Activated CD4-positive, alpha-beta T cell treated with anti-CD3 and anti-CD28 coated beads, Interleukin-2, amount 10 ng/mL, durations not matched to agents 24 days and 14 days (primary cell): ENCODE measurements at regions not wholly inside any gene's neighbourhood (a gene's known extent, or its start where the extent isn't known, plus 50 kb on each side); places are given as distances from the start of the nearest gene placed in this dataset.

Experiments
- DNase-seq: peaks from one replicate; pipeline ENCODE4 v3.0.0; 2022
- H3K27ac Mint-ChIP-seq: one replicate; pipeline ENCODE4 v1.8.0; 2022; ENCODE audit warnings: mild to moderate bottlenecking, mixed read lengths
- H3K27me3 Mint-ChIP-seq: one replicate; pipeline ENCODE4 v1.8.0; 2022; ENCODE audit warnings: mixed read lengths
- H3K36me3 Mint-ChIP-seq: one replicate; pipeline ENCODE4 v1.8.0; 2022; ENCODE audit warnings: low read depth, mild to moderate bottlenecking, mixed read lengths
- H3K4me1 Mint-ChIP-seq: one replicate; pipeline ENCODE4 v1.8.0; 2021; ENCODE audit warnings: mixed read lengths
- H3K4me3 Mint-ChIP-seq: one replicate; pipeline ENCODE4 v1.8.0; 2022; ENCODE audit warnings: mild to moderate bottlenecking, moderate library complexity, mixed read lengths
- H3K9me3 Mint-ChIP-seq: one replicate; pipeline ENCODE4 v1.8.0; 2021; ENCODE audit warnings: mixed read lengths
- intact Hi-C: fragments of 100-400 bp; cut with micrococcal nuclease; formaldehyde crosslinking; loops from one replicate; pipeline ENCODE4 v1.15.1; 2023

DNA sequence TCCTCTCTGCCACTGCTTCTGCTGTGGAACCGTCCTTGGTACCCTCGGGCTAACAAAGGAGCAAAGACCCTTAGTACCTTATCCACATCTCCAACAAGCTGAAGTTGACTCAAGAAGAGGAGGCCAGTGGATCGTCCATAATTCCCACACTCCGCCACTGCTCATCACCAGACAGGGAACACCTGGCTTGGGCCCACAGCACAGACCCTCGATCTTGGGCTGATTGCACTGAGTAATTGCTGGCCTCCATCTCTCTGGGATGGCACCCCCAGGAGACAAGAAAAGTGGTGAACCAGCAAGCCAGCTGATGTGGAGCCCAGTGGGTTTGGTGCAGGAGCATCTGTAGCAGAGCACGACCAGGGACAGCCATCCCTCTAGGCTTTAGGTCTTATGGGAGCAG, 109.4 kb upstream of the GRIK2 start:
- no peaks in the 10 kb centered on the region for H3K9me3 Mint-ChIP-seq
- no peaks in the 10 kb centered on the region for H3K36me3 Mint-ChIP-seq
- no peak overlapping the region for H3K27ac Mint-ChIP-seq
- intact Hi-C loops, result no loop called here
- DNase-seq, result no peak
- H3K27me3 Mint-ChIP-seq, result no peaks in the 10 kb centered on the region
- no peaks in the 10 kb centered on the region for H3K4me1 Mint-ChIP-seq
- H3K4me3 Mint-ChIP-seq, result no peak overlapping the region

GRCh38 chr6:101286146-101286545, 107.4 kb upstream of the GRIK2 start:
- no peaks in the 10 kb centered on the region for H3K36me3 Mint-ChIP-seq
- no peak overlapping the region for H3K4me3 Mint-ChIP-seq
- no peaks in the 10 kb centered on the region for H3K27me3 Mint-ChIP-seq
- DNase-seq, result no peak
- no peaks in the 10 kb centered on the region for H3K4me1 Mint-ChIP-seq
- peaks cover 3% of the 10 kb centered on the region for H3K9me3 Mint-ChIP-seq
- no peak overlapping the region for H3K27ac Mint-ChIP-seq
- intact Hi-C loops, result no loop called here

DNA sequence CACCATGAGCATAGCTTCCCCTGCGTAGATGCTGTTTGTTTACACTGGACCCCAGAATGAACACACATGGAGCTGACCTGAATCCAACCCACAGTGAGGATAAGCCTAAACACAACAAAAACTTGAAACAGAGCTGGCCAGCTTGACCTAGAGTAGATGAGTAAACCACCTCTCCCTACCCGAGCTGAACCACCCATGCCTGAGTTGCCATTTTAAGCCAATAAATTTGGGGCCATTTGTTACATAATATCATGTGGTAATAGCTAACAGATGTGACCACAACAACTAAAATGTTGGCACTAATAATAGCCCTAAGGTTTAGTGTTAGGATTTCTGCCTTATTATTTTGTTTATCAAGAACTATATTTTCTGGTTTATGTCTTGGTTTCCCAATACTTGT, 103.2 kb upstream of the GRIK2 start:
- peaks cover 7% of the 10 kb centered on the region for H3K9me3 Mint-ChIP-seq
- no peaks in the 10 kb centered on the region for H3K27me3 Mint-ChIP-seq
- no peak for DNase-seq
- no peaks in the 10 kb centered on the region for H3K4me1 Mint-ChIP-seq
- H3K4me3 Mint-ChIP-seq, result no peak overlapping the region
- no peaks in the 10 kb centered on the region for H3K36me3 Mint-ChIP-seq
- H3K27ac Mint-ChIP-seq, result no peak overlapping the region
- intact Hi-C loops, result no loop called here

DNA sequence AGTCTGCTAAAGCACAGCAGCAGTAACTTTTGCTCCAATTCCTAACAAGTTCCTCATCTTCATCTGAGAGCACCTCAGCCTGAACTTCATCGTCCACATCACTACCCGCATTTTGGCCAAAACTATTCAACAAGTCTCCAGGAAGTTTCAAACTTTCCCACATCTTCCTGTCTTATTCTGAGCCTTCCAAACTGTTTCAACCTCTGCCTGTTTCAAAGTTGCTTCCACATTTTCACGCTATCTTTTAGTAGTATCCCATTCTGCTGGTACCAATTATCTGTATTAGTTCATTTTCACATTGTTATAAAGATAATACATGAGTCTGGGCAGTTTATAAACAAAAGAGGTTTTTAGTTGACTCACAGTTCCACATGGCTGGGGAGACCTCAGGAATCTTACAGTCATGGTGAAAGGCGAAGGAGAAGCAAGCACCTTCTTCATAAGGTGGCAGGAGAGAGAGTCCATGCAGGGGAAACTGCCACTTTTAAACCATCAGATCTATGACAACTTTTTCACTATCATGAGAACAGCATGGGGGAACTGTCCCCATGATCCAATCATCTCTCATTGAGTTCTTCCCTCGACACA, 99.4 kb upstream of the GRIK2 start:
- intact Hi-C loops, result no loop called here
- no peak overlapping the region for H3K27ac Mint-ChIP-seq
- no peak overlapping the region for H3K4me3 Mint-ChIP-seq
- no peaks in the 10 kb centered on the region for H3K4me1 Mint-ChIP-seq
- DNase-seq, result no peak
- no peaks in the 10 kb centered on the region for H3K36me3 Mint-ChIP-seq
- H3K9me3 Mint-ChIP-seq, result peaks cover 7% of the 10 kb centered on the region
- H3K27me3 Mint-ChIP-seq, result no peaks in the 10 kb centered on the region

DNA sequence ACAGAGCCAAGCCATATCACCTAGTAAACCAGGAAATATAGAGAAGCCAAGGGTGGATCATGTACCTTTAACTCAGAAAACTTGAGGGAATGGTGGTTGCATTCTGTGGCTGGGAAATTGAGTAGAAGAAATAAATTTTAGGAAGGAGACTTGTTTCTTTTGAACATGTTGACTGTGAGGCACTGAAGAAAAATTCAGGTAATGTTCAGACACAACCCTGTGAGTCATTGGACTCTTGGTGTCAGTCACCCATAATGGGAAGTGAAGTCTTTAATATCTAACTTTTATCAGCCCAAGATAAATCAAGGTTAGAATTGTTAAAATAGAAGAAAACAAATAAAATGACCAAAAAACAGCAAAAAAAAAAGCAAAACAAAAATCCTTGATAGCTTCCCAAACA, 98.8 kb upstream of the GRIK2 start:
- Mint-ChIP-seq H3K4me1 (no peaks in the 10 kb centered on the region), H3K36me3 (no peaks in the 10 kb centered on the region), H3K27me3 (no peaks in the 10 kb centered on the region), H3K9me3 (peaks cover 7% of the 10 kb centered on the region), H3K4me3 (no peak overlapping the region), H3K27ac (no peak overlapping the region)
- DNase-seq, result no peak
- intact Hi-C loops, result no loop called here

GRCh38 chr6:101296169-101296960, 97.1 kb upstream of the GRIK2 start:
- no peak overlapping the region for H3K4me3 Mint-ChIP-seq
- intact Hi-C loops, result no loop called here
- H3K27me3 Mint-ChIP-seq, result no peaks in the 10 kb centered on the region
- no peak overlapping the region for H3K27ac Mint-ChIP-seq
- no peaks in the 10 kb centered on the region for H3K4me1 Mint-ChIP-seq
- no peaks in the 10 kb centered on the region for H3K36me3 Mint-ChIP-seq
- H3K9me3 Mint-ChIP-seq, result peaks cover 10% of the 10 kb centered on the region
- no peak for DNase-seq

- intact Hi-C loops, result no loop called here
- no peak overlapping the region for H3K27ac Mint-ChIP-seq
- no peaks in the 10 kb centered on the region for H3K36me3 Mint-ChIP-seq
- DNase-seq, result no peak
- peaks cover 9% of the 10 kb centered on the region for H3K9me3 Mint-ChIP-seq
- no peak overlapping the region for H3K4me3 Mint-ChIP-seq
- H3K4me1 Mint-ChIP-seq, result peaks cover 3% of the 10 kb centered on the region
- H3K27me3 Mint-ChIP-seq, result no peaks in the 10 kb centered on the region
These were observed 90.9 kb upstream of the GRIK2 start for GRCh38 chr6:101302593-101302992.

GRCh38 chr6:101303495-101303894, 90.0 kb upstream of the GRIK2 start:
- Mint-ChIP-seq H3K4me3 (no peak overlapping the region), H3K27me3 (no peaks in the 10 kb centered on the region), H3K27ac (no peak overlapping the region), H3K4me1 (peaks cover 3% of the 10 kb centered on the region), H3K36me3 (no peaks in the 10 kb centered on the region), H3K9me3 (peaks cover 9% of the 10 kb centered on the region)
- intact Hi-C loops, result no loop called here
- no peak for DNase-seq

GRCh38 chr6:101312652-101313051, 80.9 kb upstream of the GRIK2 start:
- H3K27me3 Mint-ChIP-seq, result no peaks in the 10 kb centered on the region
- no peaks in the 10 kb centered on the region for H3K4me1 Mint-ChIP-seq
- H3K9me3 Mint-ChIP-seq, result no peaks in the 10 kb centered on the region
- intact Hi-C loops, result no loop called here
- H3K36me3 Mint-ChIP-seq, result no peaks in the 10 kb centered on the region
- no peak overlapping the region for H3K27ac Mint-ChIP-seq
- no peak overlapping the region for H3K4me3 Mint-ChIP-seq
- no peak for DNase-seq

DNA sequence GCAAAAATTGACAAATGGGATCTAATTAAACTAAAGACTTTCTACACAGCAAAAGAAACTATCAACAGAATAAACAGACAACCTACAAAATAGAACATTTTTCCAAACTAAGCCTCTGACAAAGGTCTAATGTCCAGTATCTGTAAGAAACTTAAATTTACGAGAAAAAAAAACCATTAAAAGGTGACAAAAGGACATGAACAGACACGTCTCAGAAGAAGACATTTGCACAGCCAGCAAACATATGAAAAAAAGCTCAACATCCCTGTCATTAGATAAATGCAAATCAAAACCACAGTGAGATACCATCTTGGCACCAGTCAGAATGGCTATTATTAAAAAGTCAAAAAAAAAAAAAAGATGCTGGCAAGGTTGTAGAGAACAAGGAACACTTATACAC, 70.6 kb upstream of the GRIK2 start:
- Mint-ChIP-seq H3K4me3 (no peak overlapping the region), H3K9me3 (no peaks in the 10 kb centered on the region), H3K36me3 (no peaks in the 10 kb centered on the region), H3K27ac (no peak overlapping the region), H3K27me3 (no peaks in the 10 kb centered on the region), H3K4me1 (no peaks in the 10 kb centered on the region)
- intact Hi-C loops, result no loop called here
- no peak for DNase-seq

- H3K27ac Mint-ChIP-seq, result no peak overlapping the region
- H3K4me1 Mint-ChIP-seq, result no peaks in the 10 kb centered on the region
- intact Hi-C loops, result no loop called here
- H3K4me3 Mint-ChIP-seq, result no peak overlapping the region
- no peaks in the 10 kb centered on the region for H3K36me3 Mint-ChIP-seq
- DNase-seq, result no peak
- no peaks in the 10 kb centered on the region for H3K27me3 Mint-ChIP-seq
- H3K9me3 Mint-ChIP-seq, result no peaks in the 10 kb centered on the region
These were observed 67.1 kb upstream of the GRIK2 start for GRCh38 chr6:101326411-101326810.

DNA sequence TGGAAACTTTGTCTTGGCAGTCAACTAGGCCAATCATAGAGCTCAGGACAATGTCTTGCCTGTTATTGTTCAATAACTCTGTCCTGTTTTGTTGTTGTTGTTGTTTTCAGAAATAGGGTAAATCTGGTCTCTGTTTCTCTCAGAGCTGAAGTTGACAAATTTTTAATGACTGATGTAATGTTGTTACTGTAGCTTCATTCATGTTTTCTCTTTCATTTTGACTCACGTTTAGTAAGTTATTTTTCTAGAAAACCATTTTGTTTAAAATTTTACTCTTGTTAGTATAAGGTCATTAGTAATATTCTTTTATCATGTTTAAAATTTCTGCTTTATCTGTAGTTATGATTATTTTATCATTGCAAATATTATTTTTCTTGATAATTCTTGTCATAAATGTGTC, 51.6 kb upstream of the GRIK2 start:
- Mint-ChIP-seq H3K36me3 (no peaks in the 10 kb centered on the region), H3K27me3 (no peaks in the 10 kb centered on the region), H3K4me1 (no peaks in the 10 kb centered on the region), H3K9me3 (peaks cover 4% of the 10 kb centered on the region), H3K27ac (no peak overlapping the region), H3K4me3 (no peak overlapping the region)
- DNase-seq, result no peak
- intact Hi-C loops, result no loop called here
